Glomerular visceral epithelial cell (primary cell): ENCODE measurements at regions not wholly inside any gene's neighbourhood (a gene's known extent, or its start where the extent isn't known, plus 50 kb on each side); places are given as distances from the start of the nearest gene placed in this dataset.

ENCODE experiments used
- DNase-seq: peaks from one replicate; pipeline ENCODE4 v3.0.0-alpha.2; 2016; ENCODE audit errors: extremely low spot score

DNA sequence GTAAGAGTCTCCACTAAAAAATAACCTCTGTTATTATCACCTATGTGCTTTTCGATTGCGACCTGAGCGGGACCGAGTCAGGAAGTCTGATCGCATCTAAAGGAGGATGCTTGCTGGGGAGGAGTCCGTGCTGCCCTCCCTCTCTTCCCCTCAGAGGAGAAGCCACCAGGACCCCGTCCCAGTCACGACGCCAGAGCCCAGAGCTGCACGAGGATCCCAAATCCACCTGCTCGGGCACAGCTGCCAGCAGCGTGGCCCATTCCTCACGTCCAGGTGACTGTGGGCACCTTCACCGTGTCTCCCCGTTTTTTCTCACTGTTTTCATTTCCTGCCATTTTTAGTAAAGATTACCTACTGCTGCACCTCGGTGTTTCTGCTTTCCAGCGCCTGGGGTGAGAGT is 390.3 kb downstream of the BRD1 start:
- DNase-seq = no peak

GRCh38 chr22:49436056-49436455 is 391.6 kb downstream of the BRD1 start:
- DNase-seq = no peak

GRCh38 chr22:49435596-49435995 is 392.1 kb downstream of the BRD1 start:
- no peak for DNase-seq

DNA sequence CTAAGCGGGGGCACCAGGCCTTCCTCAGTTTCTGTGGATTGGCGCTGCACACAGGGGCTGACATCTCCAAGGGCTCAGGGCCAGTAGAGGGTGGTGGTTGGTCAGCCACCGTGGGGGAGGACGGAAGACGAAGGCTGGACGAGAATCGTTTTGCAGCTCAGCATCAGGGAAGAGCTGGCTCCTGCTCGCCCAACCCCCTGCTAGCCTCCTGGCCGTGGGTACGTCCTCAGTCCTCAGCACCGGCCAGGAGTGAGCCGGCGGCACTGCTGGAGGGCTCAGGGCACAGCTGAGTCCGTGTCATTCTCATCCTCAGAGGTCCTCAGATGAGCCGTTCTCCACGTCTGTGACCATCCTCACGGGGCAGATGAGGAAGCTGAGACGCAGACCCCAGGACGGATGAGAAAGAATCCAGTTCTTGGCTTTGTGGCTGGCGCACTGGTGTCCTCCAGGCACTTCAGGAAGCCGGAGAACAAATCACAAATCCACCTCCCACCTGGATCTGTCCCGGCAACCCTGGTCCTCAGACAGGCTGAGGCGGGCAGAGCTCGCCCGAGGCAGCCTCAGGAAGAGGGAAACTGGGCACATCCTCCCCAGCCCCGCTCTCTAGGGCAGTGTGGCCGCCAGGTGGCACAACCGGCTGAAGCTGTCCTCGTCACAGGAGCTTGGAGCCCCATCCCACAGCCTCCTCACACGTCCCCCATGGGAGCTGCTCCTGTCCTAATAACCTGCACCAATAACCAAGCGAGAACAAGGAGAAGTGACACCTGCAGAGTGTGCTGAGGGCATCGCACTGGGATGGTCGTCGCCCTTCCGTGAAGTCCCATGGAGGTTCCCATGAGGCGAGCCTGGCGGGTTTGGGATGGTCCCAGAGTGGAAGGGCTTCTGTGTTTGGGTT is 393.7 kb downstream of the BRD1 start:
- DNase-seq = no peak

- no peak for DNase-seq
Observed at GRCh38 chr22:49432897-49433443, 394.7 kb downstream of the BRD1 start.

GRCh38 chr22:49432211-49432896 is 395.3 kb downstream of the BRD1 start:
- no peak for DNase-seq

- DNase-seq = no peak
Observed at GRCh38 chr22:49431551-49431950, 396.1 kb downstream of the BRD1 start.

DNA sequence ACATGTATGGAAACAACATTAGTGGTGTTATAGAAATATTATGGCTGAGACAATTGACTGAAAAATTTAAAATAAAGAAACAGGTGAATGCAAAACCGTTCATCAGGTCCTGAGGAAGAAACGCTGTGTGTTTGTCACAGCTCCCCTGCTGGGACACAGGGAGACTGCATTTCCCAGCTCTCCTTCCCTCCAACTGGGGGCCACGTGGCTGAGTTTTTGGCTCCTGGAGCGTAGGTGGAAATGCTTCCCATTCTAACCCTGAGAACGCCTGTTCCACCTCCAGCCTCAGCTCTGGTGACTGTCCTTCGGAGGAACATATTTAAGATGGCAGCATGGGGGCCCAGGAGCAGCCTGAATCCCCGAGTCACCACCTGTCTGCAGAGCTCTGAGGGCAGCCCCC is 398.6 kb downstream of the BRD1 start:
- no peak for DNase-seq

- DNase-seq = no peak
Observed at GRCh38 chr22:49427941-49428340, 399.7 kb downstream of the BRD1 start.

DNA sequence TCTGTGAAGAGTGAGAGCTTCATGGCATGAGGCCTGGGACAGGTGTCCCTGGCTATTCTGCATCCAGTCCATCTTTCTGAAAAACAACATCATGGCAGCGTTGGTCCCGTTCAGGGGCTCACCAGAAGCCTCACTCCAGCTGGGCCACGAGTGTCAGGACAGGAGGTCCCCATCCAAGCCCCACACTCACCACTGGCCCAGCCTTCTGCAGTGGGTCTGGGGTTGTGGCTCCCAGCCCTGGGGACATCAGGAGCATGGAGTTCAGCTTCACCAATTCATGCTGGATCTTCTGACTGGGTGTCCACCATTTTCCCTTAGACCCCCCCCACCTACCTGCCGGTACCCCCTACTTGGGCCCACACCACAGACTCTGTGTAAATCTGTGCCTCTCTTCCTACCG is 400.3 kb downstream of the BRD1 start:
- DNase-seq = no peak

DNA sequence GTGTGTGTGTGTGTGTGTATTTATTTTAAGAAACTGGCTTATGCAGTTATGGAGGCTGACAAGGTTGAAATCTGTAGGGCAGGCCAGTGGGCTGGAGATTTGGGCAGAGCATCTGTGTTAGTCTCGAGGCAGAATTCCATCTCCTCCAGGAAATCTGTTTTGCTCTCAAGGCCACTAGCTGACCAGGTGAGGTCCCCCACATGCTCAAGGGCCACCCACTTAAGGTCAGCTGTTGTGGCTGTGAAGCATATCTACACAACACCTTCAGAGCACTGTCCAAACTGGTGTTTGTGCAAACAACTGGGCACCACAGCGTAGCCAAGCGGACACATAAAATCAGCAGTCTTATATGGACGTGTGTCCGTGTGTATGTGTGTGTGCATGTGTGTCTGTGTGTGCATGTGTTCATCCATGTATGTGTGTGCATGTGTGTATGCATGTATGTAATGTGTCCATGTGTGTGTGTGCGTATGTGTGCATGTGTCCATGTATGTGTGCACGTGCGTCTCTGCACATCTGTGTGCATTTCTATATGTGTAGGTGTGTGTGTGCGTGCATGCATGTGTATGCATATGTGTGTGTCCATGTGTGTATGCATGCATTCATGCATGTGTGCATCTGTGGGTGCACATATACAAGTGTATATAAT is 400.9 kb downstream of the BRD1 start:
- no peak for DNase-seq

DNA sequence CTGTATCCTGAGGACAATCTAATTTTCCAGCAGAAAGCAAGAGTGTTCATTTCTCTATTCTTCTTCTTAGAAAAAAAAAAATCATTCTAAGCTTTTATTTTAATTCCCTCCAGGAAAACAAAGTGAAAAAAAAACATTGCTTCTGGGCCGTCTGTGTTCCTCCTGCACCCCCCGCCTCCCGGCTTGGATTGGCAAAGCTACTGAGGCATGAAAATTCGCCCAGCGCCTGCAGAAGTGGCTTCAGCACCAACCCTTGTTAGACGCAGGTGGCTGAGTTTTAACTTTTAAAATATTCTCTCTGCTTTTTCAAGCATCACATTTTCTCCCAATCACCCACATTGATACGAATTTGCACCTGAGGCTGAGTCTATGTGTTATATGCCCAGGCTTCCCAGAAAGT is 401.6 kb downstream of the BRD1 start:
- no peak for DNase-seq

DNA sequence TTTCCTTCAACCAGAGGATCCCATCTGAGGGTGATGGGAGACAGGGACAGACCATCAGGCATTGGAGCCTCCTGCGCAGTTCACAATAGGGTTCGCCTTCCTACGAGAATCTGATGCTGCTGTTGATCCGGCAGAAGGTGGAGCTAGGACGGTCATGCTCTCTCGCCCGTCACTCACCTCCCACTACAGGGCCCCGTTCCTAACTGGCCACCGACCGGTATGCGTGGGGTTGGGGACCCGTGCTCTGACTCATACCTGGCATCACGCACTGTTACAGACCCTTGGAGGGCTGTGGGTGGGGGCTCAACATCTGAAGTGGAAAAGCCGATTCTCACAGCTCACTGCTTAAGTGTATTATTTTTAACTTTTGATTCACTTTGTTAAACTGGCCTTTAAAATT is 402.3 kb downstream of the BRD1 start:
- no peak for DNase-seq

- no peak for DNase-seq
Observed at GRCh38 chr22:49424893-49425270, 402.8 kb downstream of the BRD1 start.

DNA sequence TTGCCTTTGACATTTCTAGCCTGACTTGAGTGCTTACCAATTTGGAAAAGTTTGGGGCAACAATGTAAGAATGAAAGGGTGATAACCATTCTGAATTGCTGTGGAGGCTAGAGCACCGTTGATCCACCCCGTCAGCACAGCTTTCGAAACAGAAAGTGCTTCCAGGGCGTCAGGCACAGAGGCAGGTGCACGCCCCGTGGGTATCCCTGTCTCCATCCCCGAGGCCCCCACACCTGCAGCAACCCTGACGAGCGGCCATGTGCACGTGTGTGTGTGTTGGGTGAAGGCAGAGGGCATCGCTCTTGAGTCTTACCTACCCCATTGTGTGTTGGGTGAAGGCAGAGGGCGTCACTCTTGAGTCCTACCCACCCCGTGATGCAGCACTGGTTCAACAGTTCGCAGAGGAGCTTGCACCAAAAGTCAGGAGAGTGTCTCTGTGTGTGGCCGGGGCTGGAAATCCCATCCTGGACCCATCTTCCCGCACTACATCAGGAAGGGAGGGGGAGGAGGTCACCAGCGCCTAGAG is 404.5 kb downstream of the BRD1 start:
- DNase-seq = no peak

GRCh38 chr22:49422701-49423100 is 405.0 kb downstream of the BRD1 start:
- DNase-seq = no peak

- no peak for DNase-seq
Observed at GRCh38 chr22:49420651-49421050, 407.0 kb downstream of the BRD1 start.

DNA sequence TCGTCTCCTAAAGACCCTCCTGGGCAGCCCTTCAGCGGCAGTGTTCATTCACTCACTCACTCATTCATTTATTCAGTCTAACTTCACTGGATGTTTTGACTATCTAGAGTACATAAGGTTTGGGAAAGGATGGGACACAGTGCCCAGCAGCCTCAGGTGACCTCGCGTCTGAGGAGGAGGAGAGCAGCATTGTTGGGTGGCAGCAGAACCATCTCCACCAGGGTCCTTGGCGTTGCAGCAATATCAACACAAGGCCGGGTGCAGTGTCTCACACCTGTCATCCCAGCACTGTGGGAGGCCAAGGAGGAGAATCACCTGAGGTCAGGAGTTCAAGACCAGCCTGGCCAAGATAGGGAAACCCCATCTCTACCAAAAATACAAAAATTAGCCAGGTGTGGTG is 408.0 kb downstream of the BRD1 start:
- DNase-seq = no peak

DNA sequence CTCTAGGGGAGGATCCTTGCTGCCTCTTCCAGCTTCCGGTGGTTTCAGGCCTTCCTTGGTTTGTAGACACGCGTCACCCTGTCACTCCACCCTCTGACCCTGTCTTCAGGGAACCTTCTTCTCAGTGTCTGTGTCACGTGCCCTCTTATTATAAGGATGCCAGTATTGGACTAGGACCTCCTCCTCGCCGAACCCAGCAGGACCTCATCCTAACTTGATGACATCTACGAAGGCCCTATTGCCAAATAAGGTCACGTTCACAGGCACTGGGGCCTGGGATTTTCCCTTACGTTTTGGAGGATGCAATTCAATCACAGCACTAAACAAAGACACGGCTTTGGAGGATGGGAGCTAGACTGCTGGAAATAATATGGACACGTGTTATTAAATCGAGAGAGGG is 408.7 kb downstream of the BRD1 start:
- DNase-seq = no peak

GRCh38 chr22:49418341-49418894 is 409.3 kb downstream of the BRD1 start:
- DNase-seq = no peak

DNA sequence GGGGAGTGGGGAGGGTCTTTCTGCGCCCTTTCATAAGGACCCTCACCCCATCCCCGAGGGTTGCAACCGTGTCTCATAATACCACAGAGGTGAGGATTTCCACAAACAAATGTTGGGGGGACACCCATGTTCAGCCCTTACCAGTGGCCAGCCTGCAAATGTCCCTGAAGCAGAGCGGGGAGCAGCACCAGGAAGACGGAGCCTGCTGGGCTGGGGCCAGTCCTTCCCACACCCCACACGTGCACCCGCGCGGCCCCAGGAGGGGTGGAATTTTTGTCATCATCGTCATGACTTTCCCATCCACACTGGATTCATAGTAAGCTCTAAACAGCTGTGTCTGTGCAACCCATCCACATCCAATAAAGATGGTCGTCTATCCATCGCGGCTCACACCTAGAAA is 409.8 kb downstream of the BRD1 start:
- DNase-seq = no peak

DNA sequence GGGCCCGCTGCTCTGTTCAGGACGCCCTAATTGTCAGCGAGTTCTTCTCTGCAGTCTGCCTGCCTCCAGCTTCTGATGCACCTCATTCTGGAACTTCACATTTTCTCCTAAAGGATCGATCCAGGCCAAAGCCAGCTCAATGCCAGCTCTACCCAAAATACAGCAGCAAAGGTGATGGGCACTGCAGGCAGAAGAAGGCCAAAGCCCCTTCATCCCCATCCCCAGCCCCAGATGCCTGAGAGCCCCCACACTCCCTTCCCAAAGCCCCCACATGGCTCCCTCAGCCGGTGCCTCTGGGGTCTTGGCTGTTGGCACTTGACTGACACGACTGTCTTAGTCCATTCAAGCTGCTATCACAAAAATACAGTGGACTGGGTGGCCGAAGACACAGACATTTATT is 410.3 kb downstream of the BRD1 start:
- no peak for DNase-seq
